Adrenal gland (tissue), 9 donors: ENCODE measurements at regions not wholly inside any gene's neighbourhood (a gene's known extent, or its start where the extent isn't known, plus 50 kb on each side); places are given as distances from the start of the nearest gene placed in this dataset.

ENCODE experiments used
- DNase-seq, 7 donors: peaks; one replicate each; pipeline ENCODE4 v3.0.0-alpha.2; 2019 to 2020
- H3K27ac ChIP-seq, 5 donors: fragments of 200-600 bp; sonication (generic) in 4 of 5; 1 replicate in 3 of 5; 2 replicates in 2 of 5; pipeline versions ENCODE4 v1.5.1 to v1.8.0; 2016 to 2020; ENCODE audit warnings: mild to moderate bottlenecking in 1 of 5
- H3K27me3 ChIP-seq: fragments of 200-600 bp; 2 replicates; pipeline ENCODE4 v1.8.0; 2021
- H3K36me3 ChIP-seq, 2 donors: fragments of 200-600 bp; replicated peaks in 1 of 2; 1 replicate in 1 of 2; 2 replicates in 1 of 2; pipeline versions ENCODE4 v1.5.1 to v1.8.0; 2018 to 2022
- H3K4me1 ChIP-seq, 2 donors: fragments of 200-600 bp; replicated peaks in 1 of 2; 1 replicate in 1 of 2; 2 replicates in 1 of 2; pipeline versions ENCODE4 v1.5.1 to v1.8.0; 2018 to 2021
- H3K4me3 ChIP-seq, 4 donors: fragments of 200-600 bp; sonication (generic) in 3 of 4; one replicate each; pipeline ENCODE4 v1.5.1; 2016 to 2018
- H3K9me3 ChIP-seq, 3 donors: fragments of 200-600 bp; sonication (generic) in 1 of 3; replicated peaks in 1 of 3; 1 replicate in 2 of 3; 2 replicates in 1 of 3; pipeline versions ENCODE4 v1.5.1 to v1.8.0; 2016 to 2021
- CTCF ChIP-seq, 6 experiments: fragments of 450-650 bp in 4 of 6; fragments of 200-600 bp in 2 of 6; sonication (generic) in 1 of 6; IDR thresholded peaks; 1 replicate in 5 of 6; 2 replicates in 1 of 6; pipeline versions ENCODE4 v1.5.1 to v1.8.0; 2016 to 2021; ENCODE audit warnings: antibody characterized with exemption in 6 of 6, mild to moderate bottlenecking in 2 of 6, moderate library complexity in 1 of 6
- POLR2A ChIP-seq, 2 donors: fragments of 450-650 bp; IDR thresholded peaks; one replicate each; pipeline ENCODE4 v1.6.1; 2017; ENCODE audit warnings: antibody characterized with exemption in 2 of 2, mild to moderate bottlenecking in 2 of 2, moderate library complexity in 1 of 2
- WGBS, 4 donors: extraction: QIAGEN DNeasy Blood & Tissue Kit in 2 of 4; methylation state at CpG; one replicate each; pipeline versions ENCODE4 v1.1.5 to v1.1.7; 2013 to 2017; 5-methylcytosine and 5-hydroxymethylcytosine counted together
- intact Hi-C, 2 donors: fragments of 100-400 bp; cut with DNase I; formaldehyde crosslinking; loops; one replicate each; pipeline versions ENCODE4 v1.14.1 to v1.15.0; 2022 to 2023
- donor health status: healthy with polysubstance abuse.
- donor health status: Bipolar disorder and iron deficiency.
- donor health status: DM: yes; HTN: yes; CAD: no.
- donor health status: DM: no; HTN: no; CAD: no.
- donor health status: DM: no; HTN: no; CAD: no.

- H3K4me3 ChIP-seq = no peak overlapping the region
- no peaks in the 10 kb centered on the region for H3K27me3 ChIP-seq
- no peaks in the 10 kb centered on the region for H3K36me3 ChIP-seq
- no peak for TF ChIP-seq POLR2A (IDR thresholded peaks at IDR 0.05)
- TF ChIP-seq CTCF (IDR thresholded peaks at IDR 0.05) = no peak
- intact Hi-C loops = no loop called here
- H3K9me3 ChIP-seq = no peaks in the 10 kb centered on the region
- H3K4me1 ChIP-seq = no peaks in the 10 kb centered on the region
- H3K27ac ChIP-seq = no peak overlapping the region
- no peak for DNase-seq
- 0 to 67% (median 54%) methylated on average over 1 of the region's 1 CpG for WGBS, 4 donors
Measured at GRCh38 chr3:86744051-86744450, 246.9 kb downstream of the VGLL3 start.

DNA sequence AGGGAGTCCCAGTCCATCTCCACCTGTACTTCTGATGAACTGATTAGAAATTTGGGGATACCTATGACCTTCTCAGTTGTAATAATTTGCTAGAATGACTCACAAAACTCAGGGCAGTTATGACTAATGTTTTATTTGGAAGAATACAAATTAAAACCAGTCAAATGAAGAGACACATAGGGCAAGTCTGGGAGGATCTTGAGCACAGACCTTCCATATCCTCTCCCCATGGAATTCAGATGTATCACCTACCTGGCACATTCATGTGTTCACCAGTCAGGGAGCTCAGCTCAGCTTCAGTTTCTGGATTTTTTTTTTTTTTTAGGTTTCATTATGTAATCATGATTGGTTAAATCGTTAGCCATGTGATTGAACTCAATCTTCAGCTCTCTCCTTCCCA, 247.7 kb downstream of the VGLL3 start:
- Histone ChIP-seq H3K9me3 (no peaks in the 10 kb centered on the region), H3K27ac (no peak overlapping the region), H3K27me3 (no peaks in the 10 kb centered on the region), H3K4me3 (no peak overlapping the region), H3K36me3 (no peaks in the 10 kb centered on the region), H3K4me1 (no peaks in the 10 kb centered on the region)
- intact Hi-C loops = no loop called here
- no peak for DNase-seq
- 33 to 73% (median 58%) methylated on average over 1 of the region's 1 CpG for WGBS, 4 donors
- TF ChIP-seq CTCF (IDR thresholded peaks at IDR 0.05) = no peak
- no peak for TF ChIP-seq POLR2A (IDR thresholded peaks at IDR 0.05)

DNA sequence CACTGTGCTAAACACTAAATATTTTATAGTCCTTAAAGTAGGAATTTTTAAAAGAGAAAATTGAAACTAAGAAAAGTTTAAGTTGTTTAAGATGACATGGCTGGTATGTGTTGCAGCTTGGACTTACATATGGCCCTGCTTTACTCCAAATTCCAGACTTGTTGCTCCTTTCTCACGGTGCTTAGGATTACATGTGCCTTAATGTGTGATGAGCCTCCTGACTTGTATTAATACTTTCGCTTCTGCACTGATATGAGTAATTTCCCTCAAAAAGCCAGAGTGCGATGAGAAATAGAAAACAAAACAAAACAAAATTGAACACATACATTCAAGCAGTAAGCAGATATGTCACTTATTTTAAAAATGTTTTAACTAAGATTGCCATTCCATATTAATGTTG, 250.2 kb downstream of the VGLL3 start:
- 78 to 95% (median 88%) methylated on average over 3 of the region's 3 CpGs for WGBS, 4 donors
- intact Hi-C loops = no loop called here
- H3K4me3 ChIP-seq = no peak overlapping the region
- no peaks in the 10 kb centered on the region for H3K36me3 ChIP-seq
- no peaks in the 10 kb centered on the region for H3K4me1 ChIP-seq
- H3K9me3 ChIP-seq = no peaks in the 10 kb centered on the region
- H3K27ac ChIP-seq = no peak overlapping the region
- no peak for TF ChIP-seq POLR2A (IDR thresholded peaks at IDR 0.05)
- TF ChIP-seq CTCF (IDR thresholded peaks at IDR 0.05) = no peak
- H3K27me3 ChIP-seq = no peaks in the 10 kb centered on the region
- DNase-seq = no peak

DNA sequence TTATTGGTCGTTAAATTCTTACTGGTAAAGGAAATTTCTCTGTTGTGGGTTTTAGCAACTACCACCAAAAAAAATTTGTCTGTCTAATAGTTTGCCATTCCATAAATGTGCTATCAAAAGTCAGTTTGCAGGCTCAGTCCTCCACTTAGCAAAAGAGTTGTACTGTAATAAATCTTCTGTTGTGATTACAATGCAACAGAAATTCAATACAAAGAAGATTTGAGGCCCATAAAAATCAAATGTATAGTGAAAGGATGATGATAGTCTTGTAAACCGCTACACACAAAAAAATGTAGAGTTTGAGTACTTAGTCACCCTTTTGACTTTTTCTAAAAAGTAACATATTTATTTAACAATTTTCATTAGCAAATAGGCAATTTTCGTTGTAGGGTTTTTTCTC, 251.7 kb downstream of the VGLL3 start:
- H3K27me3 ChIP-seq = no peaks in the 10 kb centered on the region
- 66 to 80% (median 77%) methylated on average over 3 of the region's 3 CpGs for WGBS, 4 donors
- TF ChIP-seq CTCF (IDR thresholded peaks at IDR 0.05) (no peak), POLR2A (IDR thresholded peaks at IDR 0.05) (no peak)
- no peak for DNase-seq
- no peaks in the 10 kb centered on the region for H3K36me3 ChIP-seq
- no peaks in the 10 kb centered on the region for H3K4me1 ChIP-seq
- no peaks in the 10 kb centered on the region for H3K9me3 ChIP-seq
- no peak overlapping the region for H3K4me3 ChIP-seq
- H3K27ac ChIP-seq = no peak overlapping the region
- intact Hi-C loops = no loop called here
